IMR-90 (cell line): ENCODE measurements at regions not wholly inside any gene's neighbourhood (a gene's known extent, or its start where the extent isn't known, plus 50 kb on each side); places are given as distances from the start of the nearest gene placed in this dataset.
"Not testable (repeated sequence)": the region's sequence is repeated elsewhere in the genome, so short reads cannot be mapped to it uniquely, and the experiment has no call there.

Experiments used
- CTCF ChIP-seq: conservative IDR thresholded peaks from 2 replicates; pipeline ENCODE4 v1.5.1; 2012; ENCODE audit warnings: mild to moderate bottlenecking, low read depth, low read length, improper control_type of control experiment
- RCOR1 ChIP-seq: IDR thresholded peaks from 2 replicates; pipeline ENCODE4 v1.6.1; 2012; ENCODE audit warnings: mild to moderate bottlenecking, low read length, improper control_type of control experiment; ENCODE audit not compliant: insufficient replicate concordance
- USF2 ChIP-seq: fragments of 150-350 bp; IDR thresholded peaks from 2 replicates; pipeline ENCODE4 v1.6.1; 2017; ENCODE audit warnings: mild to moderate bottlenecking, antibody characterized with exemption, low read length, low read depth

GRCh38 chr2:113568231-113568630, 58.8 kb upstream of the RABL2A start:
- not testable (repeated sequence) for TF ChIP-seq CTCF, RCOR1, USF2
